ENCODE measurements at regions not wholly inside any gene's neighbourhood (a gene's known extent, or its start where the extent isn't known, plus 50 kb on each side); places are given as distances from the start of the nearest gene placed in this dataset.
"Not testable (repeated sequence)": the region's sequence is repeated elsewhere in the genome, so short reads cannot be mapped to it uniquely, and the experiment has no call there.

- Histone ChIP-seq H3K27ac (ENCODE audit: low read depth in 1 of 2, low read length in 2 of 2) (no peak overlapping the region), H3K9me3 (ENCODE audit: control insufficient read depth, low read length) (no peaks in the 10 kb centered on the region), H3K27me3 (ENCODE audit: control insufficient read depth in 1 of 2, insufficient read depth in 2 of 2, low read length in 1 of 2) (no peaks in the 10 kb centered on the region), H3K4me3 (ENCODE audit: low read length in 2 of 2) (no peak overlapping the region), H3K4me1 (ENCODE audit: control insufficient read depth in 1 of 2, insufficient read depth in 2 of 2, low read length in 2 of 2) (peaks cover 0 to 5% of the 10 kb centered on the region in 2 donors), H3K36me3 (ENCODE audit: control insufficient read depth in 1 of 2, insufficient read depth in 2 of 2, low read length in 1 of 2) (no peaks in the 10 kb centered on the region)
- no peak for DNase-seq
- no peak for ATAC-seq (ENCODE audit: low FRiP score)
- WGBS, 2 donors, result 45 to 48% methylated on average over 4 of the region's 4 CpGs
- intact Hi-C loops (cut with DNase I), result loop anchor here in 1 of 2 donors (5.0 kb wide), 1 partner anchor 82 kb away; no protein-coding TSS in a partner anchor
Observed at GRCh38 chr5:102664616-102665335, 90.3 kb upstream of the PAM start.

- H3K27me3 ChIP-seq (ENCODE audit: control insufficient read depth in 1 of 2, insufficient read depth in 2 of 2, low read length in 1 of 2), result no peaks in the 10 kb centered on the region
- H3K4me3 ChIP-seq (ENCODE audit: low read length in 2 of 2), result no peak overlapping the region
- H3K9me3 ChIP-seq (ENCODE audit: control insufficient read depth, low read length), result no peaks in the 10 kb centered on the region
- no peak overlapping the region for H3K27ac ChIP-seq (ENCODE audit: low read depth in 1 of 2, low read length in 2 of 2)
- ATAC-seq (ENCODE audit: low FRiP score) (no peak), DNase-seq (no peak)
- 61 to 73% methylated on average over 4 of the region's 4 CpGs for WGBS, 2 donors
- H3K4me1 ChIP-seq (ENCODE audit: control insufficient read depth in 1 of 2, insufficient read depth in 2 of 2, low read length in 2 of 2), result peaks cover 0 to 5% of the 10 kb centered on the region in 2 donors
- intact Hi-C loops (cut with DNase I), result loop anchor here in 1 of 2 donors (5.0 kb wide), 1 partner anchor 84 kb away; no protein-coding TSS in a partner anchor
- H3K36me3 ChIP-seq (ENCODE audit: control insufficient read depth in 1 of 2, insufficient read depth in 2 of 2, low read length in 1 of 2), result no peaks in the 10 kb centered on the region
Observed at GRCh38 chr5:102666164-102666946, 88.8 kb upstream of the PAM start.

- H3K4me3 ChIP-seq (ENCODE audit: low read length in 2 of 2), result no peak overlapping the region
- H3K4me1 ChIP-seq (ENCODE audit: control insufficient read depth in 1 of 2, insufficient read depth in 2 of 2, low read length in 2 of 2), result peaks cover 0 to 5% of the 10 kb centered on the region in 2 donors
- H3K27me3 ChIP-seq (ENCODE audit: control insufficient read depth in 1 of 2, insufficient read depth in 2 of 2, low read length in 1 of 2), result no peaks in the 10 kb centered on the region
- intact Hi-C loops (cut with DNase I), result loop anchor here (2.0 to 5.0 kb wide), 2 partner anchors 86 to 88 kb away; no protein-coding TSS in a partner anchor
- 74 to 94% methylated on average over 3 of the region's 3 CpGs for WGBS, 2 donors
- H3K27ac ChIP-seq (ENCODE audit: low read depth in 1 of 2, low read length in 2 of 2), result no peak overlapping the region
- no peak for DNase-seq
- ATAC-seq (ENCODE audit: low FRiP score), result no peak
- no peaks in the 10 kb centered on the region for H3K9me3 ChIP-seq (ENCODE audit: control insufficient read depth, low read length)
- no peaks in the 10 kb centered on the region for H3K36me3 ChIP-seq (ENCODE audit: control insufficient read depth in 1 of 2, insufficient read depth in 2 of 2, low read length in 1 of 2)
Observed at GRCh38 chr5:102668220-102668932, 86.7 kb upstream of the PAM start.

GRCh38 chr5:102670224-102670836, 84.8 kb upstream of the PAM start:
- Histone ChIP-seq H3K27ac (ENCODE audit: low read depth in 1 of 2, low read length in 2 of 2) (no peak overlapping the region), H3K4me1 (ENCODE audit: control insufficient read depth in 1 of 2, insufficient read depth in 2 of 2, low read length in 2 of 2) (no peaks in the 10 kb centered on the region), H3K4me3 (ENCODE audit: low read length in 2 of 2) (no peak overlapping the region), H3K27me3 (ENCODE audit: control insufficient read depth in 1 of 2, insufficient read depth in 2 of 2, low read length in 1 of 2) (no peaks in the 10 kb centered on the region), H3K9me3 (ENCODE audit: control insufficient read depth, low read length) (no peaks in the 10 kb centered on the region), H3K36me3 (ENCODE audit: control insufficient read depth in 1 of 2, insufficient read depth in 2 of 2, low read length in 1 of 2) (no peaks in the 10 kb centered on the region)
- DNase-seq, result no peak
- intact Hi-C loops (cut with DNase I), result no loop called here
- no peak for ATAC-seq (ENCODE audit: low FRiP score)
- WGBS, 2 donors, result 60 to 77% methylated on average over 9 of the region's 9 CpGs

- H3K36me3 ChIP-seq (ENCODE audit: control insufficient read depth in 1 of 2, insufficient read depth in 2 of 2, low read length in 1 of 2); H3K27me3 ChIP-seq (ENCODE audit: control insufficient read depth in 1 of 2, insufficient read depth in 2 of 2, low read length in 1 of 2); H3K4me1 ChIP-seq (ENCODE audit: control insufficient read depth in 1 of 2, insufficient read depth in 2 of 2, low read length in 2 of 2); H3K4me3 ChIP-seq (ENCODE audit: low read length in 2 of 2); intact Hi-C loops (cut with DNase I); ATAC-seq (ENCODE audit: low FRiP score); H3K9me3 ChIP-seq (ENCODE audit: control insufficient read depth, low read length); DNase-seq; H3K27ac ChIP-seq (ENCODE audit: low read depth in 1 of 2, low read length in 2 of 2): not testable (repeated sequence)
- WGBS, 2 donors, result 77 to 85% methylated on average over 24 to 32 of the region's 32 CpGs
Observed at GRCh38 chr5:102671033-102671734, 83.9 kb upstream of the PAM start.

- no peaks in the 10 kb centered on the region for H3K27me3 ChIP-seq (ENCODE audit: control insufficient read depth in 1 of 2, insufficient read depth in 2 of 2, low read length in 1 of 2)
- DNase-seq, result no peak
- no peak overlapping the region for H3K4me3 ChIP-seq (ENCODE audit: low read length in 2 of 2)
- H3K9me3 ChIP-seq (ENCODE audit: control insufficient read depth, low read length), result no peaks in the 10 kb centered on the region
- H3K36me3 ChIP-seq (ENCODE audit: control insufficient read depth in 1 of 2, insufficient read depth in 2 of 2, low read length in 1 of 2), result no peaks in the 10 kb centered on the region
- H3K4me1 ChIP-seq (ENCODE audit: control insufficient read depth in 1 of 2, insufficient read depth in 2 of 2, low read length in 2 of 2), result no peaks in the 10 kb centered on the region
- H3K27ac ChIP-seq (ENCODE audit: low read depth in 1 of 2, low read length in 2 of 2), result no peak overlapping the region
- 70 to 71% methylated on average over 4 of the region's 4 CpGs for WGBS, 2 donors
- intact Hi-C loops (cut with DNase I), result no loop called here
- ATAC-seq (ENCODE audit: low FRiP score), result no peak
Observed at GRCh38 chr5:102678267-102679058, 76.6 kb upstream of the PAM start.

GRCh38 chr5:102681403-102681983, 73.6 kb upstream of the PAM start:
- no peaks in the 10 kb centered on the region for H3K27me3 ChIP-seq (ENCODE audit: control insufficient read depth in 1 of 2, insufficient read depth in 2 of 2, low read length in 1 of 2)
- H3K9me3 ChIP-seq (ENCODE audit: control insufficient read depth, low read length), result no peaks in the 10 kb centered on the region
- intact Hi-C loops (cut with DNase I), result loop anchor here (2.0 to 5.0 kb wide), 2 partner anchors 359 to 361 kb away; no protein-coding TSS in a partner anchor
- ATAC-seq (ENCODE audit: low FRiP score) (peak; percentile 86), DNase-seq (peak; percentile 69 to 82)
- H3K4me3 ChIP-seq (ENCODE audit: low read length in 2 of 2), result no peak overlapping the region
- no peaks in the 10 kb centered on the region for H3K4me1 ChIP-seq (ENCODE audit: control insufficient read depth in 1 of 2, insufficient read depth in 2 of 2, low read length in 2 of 2)
- 23 to 40% methylated on average over 2 of the region's 2 CpGs for WGBS, 2 donors
- no peak overlapping the region for H3K27ac ChIP-seq (ENCODE audit: low read depth in 1 of 2, low read length in 2 of 2)
- H3K36me3 ChIP-seq (ENCODE audit: control insufficient read depth in 1 of 2, insufficient read depth in 2 of 2, low read length in 1 of 2), result no peaks in the 10 kb centered on the region
